ENCODE measurements at regions not wholly inside any gene's neighbourhood (a gene's known extent, or its start where the extent isn't known, plus 50 kb on each side); places are given as distances from the start of the nearest gene placed in this dataset.
"Not testable (repeated sequence)": the region's sequence is repeated elsewhere in the genome, so short reads cannot be mapped to it uniquely, and the experiment has no call there.

DNA sequence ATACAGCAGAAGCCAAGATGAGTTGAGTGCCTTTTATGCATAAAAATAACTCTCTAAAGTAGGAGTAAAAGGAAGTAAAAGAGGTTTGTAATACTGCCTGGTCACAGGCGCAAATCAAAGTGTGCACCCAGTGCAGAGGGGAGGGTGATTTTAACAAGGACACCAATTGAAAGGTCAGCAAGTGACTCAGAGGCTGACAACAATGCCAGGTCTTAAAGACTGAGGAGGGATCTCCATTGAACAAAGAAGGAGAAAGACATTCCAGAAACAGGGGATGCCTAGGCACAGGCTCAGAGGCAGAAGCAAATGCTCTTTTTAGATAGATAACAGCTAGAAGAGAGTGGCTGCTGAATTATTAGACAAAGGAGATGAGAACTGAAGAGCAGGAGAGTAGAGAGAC is 297.4 kb upstream of the VCX start:
- H3K9me3 Mint-ChIP-seq: peaks cover 4% of the 10 kb centered on the region
- no peak for DNase-seq
- no peak for ATAC-seq (ENCODE audit: low read depth)
- H3K27me3 Mint-ChIP-seq: no peaks in the 10 kb centered on the region
- no peaks in the 10 kb centered on the region for H3K4me1 Mint-ChIP-seq
- no peak overlapping the region for H3K4me3 Mint-ChIP-seq
- no peaks in the 10 kb centered on the region for H3K36me3 Mint-ChIP-seq
- POLR2A ChIA-PET: no interaction called here
- H3K27ac Mint-ChIP-seq: no peak overlapping the region

DNA sequence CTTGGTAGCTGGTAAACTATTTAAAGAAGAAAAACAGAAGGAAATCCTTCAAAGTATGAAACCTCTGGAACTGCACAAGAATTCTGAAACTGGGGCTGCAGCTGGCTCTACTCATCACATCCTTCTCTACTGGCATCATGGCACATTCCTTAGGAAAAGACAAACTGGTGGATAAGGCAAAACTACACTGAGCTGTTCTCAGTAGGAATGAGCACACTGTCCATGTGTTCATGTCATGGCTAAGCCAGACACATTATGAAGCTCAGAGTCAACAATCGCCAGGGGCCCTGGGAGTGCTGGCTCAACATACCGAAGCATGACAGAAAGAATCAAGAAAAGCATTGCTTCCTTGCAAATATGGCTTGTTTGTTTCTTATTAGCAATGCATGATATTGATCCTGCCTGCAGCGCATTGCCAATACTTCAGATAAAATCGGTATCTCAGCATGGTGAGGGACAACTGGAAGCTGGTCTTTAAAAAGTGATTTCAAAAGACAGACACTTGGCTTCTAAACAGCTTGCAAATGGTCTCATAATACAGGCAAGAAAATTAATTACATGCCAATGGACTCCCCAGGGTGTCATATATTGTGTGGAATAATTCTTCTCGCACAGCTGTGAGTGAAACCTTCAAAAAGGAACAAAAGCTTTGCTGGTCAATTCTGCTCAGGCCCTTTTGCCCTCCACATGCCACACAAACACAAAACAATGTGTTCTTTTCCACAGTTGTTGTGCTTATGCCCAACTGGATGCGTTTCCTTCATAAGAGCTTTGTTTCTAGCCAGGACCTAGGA is 300.2 kb upstream of the VCX start:
- no peaks in the 10 kb centered on the region for H3K36me3 Mint-ChIP-seq
- H3K4me3 Mint-ChIP-seq: no peak overlapping the region
- DNase-seq (no peak), ATAC-seq (ENCODE audit: low read depth) (no peak)
- no peaks in the 10 kb centered on the region for H3K4me1 Mint-ChIP-seq
- peaks cover 4% of the 10 kb centered on the region for H3K9me3 Mint-ChIP-seq
- H3K27ac Mint-ChIP-seq: no peak overlapping the region
- H3K27me3 Mint-ChIP-seq: no peaks in the 10 kb centered on the region
- POLR2A ChIA-PET: no interaction called here

DNA sequence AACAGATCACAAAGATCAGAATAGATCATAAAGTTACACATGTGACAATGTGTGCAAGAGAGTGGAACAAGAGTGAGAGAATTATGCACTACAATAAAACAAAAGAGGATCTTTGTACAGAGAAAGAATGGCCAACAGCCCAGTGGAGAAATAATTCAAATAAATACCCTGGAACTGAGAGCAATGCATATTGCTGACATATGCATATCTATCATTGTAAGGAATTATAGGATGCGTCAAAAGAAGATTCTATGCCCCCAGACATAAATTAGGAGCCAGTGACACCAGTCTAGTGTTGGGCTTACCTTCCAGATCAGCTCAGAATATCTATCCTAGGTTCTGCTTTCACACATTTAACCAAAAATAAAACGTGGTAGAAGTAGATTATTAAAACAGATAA is 320.1 kb upstream of the VCX start:
- no peak overlapping the region for H3K27ac Mint-ChIP-seq
- H3K27me3 Mint-ChIP-seq: no peaks in the 10 kb centered on the region
- H3K36me3 Mint-ChIP-seq: no peaks in the 10 kb centered on the region
- H3K4me3 Mint-ChIP-seq: no peak overlapping the region
- POLR2A ChIA-PET: no interaction called here
- H3K9me3 Mint-ChIP-seq: peaks cover 2% of the 10 kb centered on the region
- H3K4me1 Mint-ChIP-seq: no peaks in the 10 kb centered on the region
- ATAC-seq (ENCODE audit: low read depth) (no peak), DNase-seq (no peak)

DNA sequence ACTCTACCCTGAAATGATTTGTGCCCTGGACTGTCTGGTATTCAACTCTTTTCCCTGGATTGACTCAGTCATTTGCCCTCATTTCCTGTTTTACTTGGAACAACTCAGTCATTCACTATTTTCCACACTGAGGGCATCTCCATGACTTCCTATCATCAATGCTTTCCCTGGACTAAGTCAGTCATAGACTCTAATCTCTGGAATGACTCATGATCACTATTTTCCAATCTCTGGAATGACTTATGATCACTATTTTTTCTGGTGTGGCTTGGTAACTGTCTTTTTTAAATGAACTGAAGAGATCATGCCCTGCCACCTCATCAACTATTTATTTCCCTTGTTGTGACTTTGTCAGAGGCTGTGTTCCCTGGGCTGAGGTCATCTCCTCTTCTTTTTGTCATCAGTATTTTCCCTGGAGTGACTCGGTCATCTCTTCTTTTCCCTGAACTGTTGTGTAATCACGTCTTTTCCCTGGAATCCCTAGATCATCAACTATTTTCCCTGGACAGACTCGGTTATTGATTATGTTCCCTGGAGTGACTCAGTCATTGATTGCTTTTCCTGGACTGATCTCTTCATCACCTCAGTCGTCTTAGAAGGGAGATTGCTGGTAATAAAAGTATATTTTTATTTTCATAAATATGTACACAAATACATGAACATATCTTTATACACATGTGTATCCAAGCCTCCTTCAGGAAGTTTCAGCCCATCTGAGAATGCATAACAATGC is 327.1 kb upstream of the VCX start:
- no peaks in the 10 kb centered on the region for H3K36me3 Mint-ChIP-seq
- POLR2A ChIA-PET: no interaction called here

GRCh38 chrX:7514871-7515599 is 327.9 kb upstream of the VCX start:
- no peaks in the 10 kb centered on the region for H3K36me3 Mint-ChIP-seq
- no peaks in the 10 kb centered on the region for H3K4me1 Mint-ChIP-seq
- ATAC-seq (ENCODE audit: low read depth) (no peak), DNase-seq (no peak)
- POLR2A ChIA-PET: no interaction called here
- H3K27ac Mint-ChIP-seq: no peak overlapping the region
- no peak overlapping the region for H3K4me3 Mint-ChIP-seq
- H3K9me3 Mint-ChIP-seq: peaks cover 2% of the 10 kb centered on the region
- no peaks in the 10 kb centered on the region for H3K27me3 Mint-ChIP-seq

More for the DNA sequence above, 327.1 kb upstream of the VCX start:
- no peak for ATAC-seq (ENCODE audit: low read depth)
- Mint-ChIP-seq H3K4me3 (no peak overlapping the region), H3K4me1 (no peaks in the 10 kb centered on the region), H3K9me3 (peaks cover 2% of the 10 kb centered on the region), H3K27me3 (no peaks in the 10 kb centered on the region), H3K27ac (no peak overlapping the region)
- no peak for DNase-seq

DNA sequence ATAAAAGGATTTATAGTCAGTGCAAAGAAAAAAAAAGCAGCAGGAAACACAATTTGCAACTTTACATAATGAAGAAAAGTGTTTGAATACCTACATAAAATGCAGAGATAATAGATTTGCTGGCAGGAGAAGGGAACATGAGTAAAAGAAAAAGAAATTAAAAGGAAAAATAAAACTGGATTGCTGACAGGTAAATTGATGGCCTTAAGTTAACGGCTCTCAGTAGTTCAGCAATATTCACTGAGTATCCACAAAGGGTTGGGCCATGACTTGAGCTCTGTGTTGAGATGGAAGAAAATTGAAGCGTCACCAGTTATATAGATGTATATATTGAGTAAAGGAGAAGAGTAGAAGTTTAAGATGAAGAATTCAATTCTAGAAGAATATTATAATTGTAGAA is 330.1 kb upstream of the VCX start:
- ATAC-seq (ENCODE audit: low read depth) (no peak), DNase-seq (no peak)
- H3K4me1 Mint-ChIP-seq: no peaks in the 10 kb centered on the region
- no peaks in the 10 kb centered on the region for H3K27me3 Mint-ChIP-seq
- no peak overlapping the region for H3K4me3 Mint-ChIP-seq
- H3K36me3 Mint-ChIP-seq: no peaks in the 10 kb centered on the region
- POLR2A ChIA-PET: no interaction called here
- peaks cover 2% of the 10 kb centered on the region for H3K9me3 Mint-ChIP-seq
- no peak overlapping the region for H3K27ac Mint-ChIP-seq

DNA sequence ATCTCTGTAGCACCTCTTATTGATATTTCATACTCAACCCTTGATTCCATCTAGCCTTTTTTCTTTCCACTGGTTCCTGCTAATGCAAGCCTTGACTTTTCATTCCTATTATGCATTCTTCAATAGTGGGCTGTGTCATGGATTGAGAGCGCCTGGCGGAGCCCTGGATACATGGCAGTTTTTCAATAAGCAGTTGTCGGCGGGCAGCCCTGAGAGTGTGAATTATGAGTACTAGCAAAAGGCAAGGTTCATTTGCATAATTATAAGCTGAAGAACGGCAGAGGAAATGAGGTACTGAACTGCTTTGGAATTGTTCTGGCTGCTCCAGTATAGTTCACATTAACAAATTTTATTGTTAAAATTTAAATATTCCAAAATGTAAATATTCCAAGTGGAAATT is 339.7 kb upstream of the VCX start:
- Mint-ChIP-seq H3K4me1 (no peaks in the 10 kb centered on the region), H3K9me3 (peaks cover 5% of the 10 kb centered on the region), H3K27me3 (no peaks in the 10 kb centered on the region), H3K4me3 (no peak overlapping the region), H3K36me3 (no peaks in the 10 kb centered on the region), H3K27ac (no peak overlapping the region)
- POLR2A ChIA-PET: no interaction called here
- no peak for ATAC-seq (ENCODE audit: low read depth)
- DNase-seq: no peak

- no peaks in the 10 kb centered on the region for H3K36me3 Mint-ChIP-seq
- POLR2A ChIA-PET: no interaction called here
- ATAC-seq (ENCODE audit: low read depth) (no peak), DNase-seq (no peak)
- H3K9me3 Mint-ChIP-seq: peaks cover 3% of the 10 kb centered on the region
- no peaks in the 10 kb centered on the region for H3K4me1 Mint-ChIP-seq
- no peaks in the 10 kb centered on the region for H3K27me3 Mint-ChIP-seq
- H3K4me3 Mint-ChIP-seq: no peak overlapping the region
- no peak overlapping the region for H3K27ac Mint-ChIP-seq
Observed at GRCh38 chrX:7500386-7500785, 342.6 kb upstream of the VCX start.

GRCh38 chrX:7486505-7486904 is 338.6 kb upstream of the PUDP start:
- no peak overlapping the region for H3K27ac Mint-ChIP-seq
- no peaks in the 10 kb centered on the region for H3K36me3 Mint-ChIP-seq
- no peaks in the 10 kb centered on the region for H3K27me3 Mint-ChIP-seq
- DNase-seq: no peak
- no peak for ATAC-seq (ENCODE audit: low read depth)
- POLR2A ChIA-PET: no interaction called here
- no peaks in the 10 kb centered on the region for H3K9me3 Mint-ChIP-seq
- no peaks in the 10 kb centered on the region for H3K4me1 Mint-ChIP-seq
- H3K4me3 Mint-ChIP-seq: no peak overlapping the region

DNA sequence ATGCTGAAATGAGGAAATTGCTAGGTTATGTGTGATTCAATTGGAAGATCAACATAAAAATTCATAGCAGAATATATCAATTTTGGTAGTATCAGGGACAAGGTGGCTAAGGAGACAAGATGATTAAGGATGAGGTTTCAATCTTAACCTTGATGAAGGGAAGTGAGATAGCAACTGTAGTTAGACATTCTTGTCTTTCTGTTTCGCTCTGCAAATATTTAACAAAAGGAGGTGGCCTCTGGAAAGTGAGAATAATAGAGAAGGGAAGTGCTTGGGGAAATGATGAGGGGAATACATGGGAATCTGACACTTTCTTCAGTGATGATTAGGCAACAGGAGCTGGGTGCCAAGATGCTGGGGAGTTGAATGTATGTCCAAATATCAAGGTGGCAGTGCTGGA is 337.1 kb upstream of the PUDP start:
- H3K36me3 Mint-ChIP-seq: no peaks in the 10 kb centered on the region
- H3K9me3 Mint-ChIP-seq: no peaks in the 10 kb centered on the region
- no peak overlapping the region for H3K4me3 Mint-ChIP-seq
- POLR2A ChIA-PET: no interaction called here
- DNase-seq: no peak
- H3K27me3 Mint-ChIP-seq: no peaks in the 10 kb centered on the region
- H3K4me1 Mint-ChIP-seq: no peaks in the 10 kb centered on the region
- ATAC-seq (ENCODE audit: low read depth): no peak
- no peak overlapping the region for H3K27ac Mint-ChIP-seq

DNA sequence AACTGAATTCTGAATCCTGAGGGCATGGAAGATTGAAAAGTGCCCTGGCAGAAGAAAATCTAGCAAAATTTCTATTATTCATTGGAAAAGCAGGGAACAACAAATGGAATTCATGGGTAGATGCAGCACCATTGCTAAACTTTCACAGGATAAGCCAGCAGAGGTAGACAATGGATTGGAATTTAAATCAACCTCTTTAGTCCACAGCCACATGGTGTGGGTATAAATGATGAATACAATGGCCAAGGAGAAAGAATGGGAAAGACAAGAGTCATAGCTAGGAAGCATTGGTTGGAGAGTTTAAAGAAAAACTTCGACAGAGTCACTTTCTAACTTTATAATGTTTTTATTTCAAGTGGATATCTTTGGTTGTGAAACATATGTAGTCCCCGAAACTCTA is 332.8 kb upstream of the PUDP start:
- Mint-ChIP-seq H3K27ac (no peak overlapping the region), H3K4me1 (no peaks in the 10 kb centered on the region), H3K9me3 (no peaks in the 10 kb centered on the region), H3K27me3 (no peaks in the 10 kb centered on the region), H3K4me3 (no peak overlapping the region), H3K36me3 (no peaks in the 10 kb centered on the region)
- DNase-seq (no peak), ATAC-seq (ENCODE audit: low read depth) (no peak)
- POLR2A ChIA-PET: no interaction called here

- H3K36me3 Mint-ChIP-seq: no peaks in the 10 kb centered on the region
- no peak overlapping the region for H3K27ac Mint-ChIP-seq
- H3K27me3 Mint-ChIP-seq: no peaks in the 10 kb centered on the region
- DNase-seq (no peak), ATAC-seq (ENCODE audit: low read depth) (no peak)
- no peak overlapping the region for H3K4me3 Mint-ChIP-seq
- H3K4me1 Mint-ChIP-seq: no peaks in the 10 kb centered on the region
- H3K9me3 Mint-ChIP-seq: no peaks in the 10 kb centered on the region
- POLR2A ChIA-PET: no interaction called here
Observed at GRCh38 chrX:7462110-7462509, 314.2 kb upstream of the PUDP start.

- H3K4me3 Mint-ChIP-seq; ATAC-seq (ENCODE audit: low read depth); H3K27ac Mint-ChIP-seq; H3K27me3 Mint-ChIP-seq; DNase-seq; H3K36me3 Mint-ChIP-seq; H3K9me3 Mint-ChIP-seq; H3K4me1 Mint-ChIP-seq; POLR2A ChIA-PET: not testable (repeated sequence)
Observed at GRCh38 chrX:7461051-7461450, 313.1 kb upstream of the PUDP start.

Measured in activated naive CD8-positive, alpha-beta T cell treated with anti-CD3 and anti-CD28 coated beads, Interleukin-2, amount 10 ng/mL, durations not matched to agents 7 days and 5 days (primary cell).